HepG2 (cell line): ENCODE measurements at regions not wholly inside any gene's neighbourhood (a gene's known extent, or its start where the extent isn't known, plus 50 kb on each side); places are given as distances from the start of the nearest gene placed in this dataset.

Source experiments
- ELF1 ChIP-seq: sonication (generic); formaldehyde crosslinking; IDR thresholded peaks from 2 replicates; pipeline ENCODE4 v1.4.0; 2020; ENCODE audit warnings: missing genetic modification reagents
- EZH2 ChIP-seq: conservative IDR thresholded peaks from 2 replicates; pipeline ENCODE4 v1.6.1; 2012; ENCODE audit warnings: mild to moderate bottlenecking, low read depth, low read length, moderate library complexity
- IKZF4 ChIP-seq: sonication (generic); formaldehyde crosslinking; IDR thresholded peaks from 2 replicates; pipeline ENCODE4 v1.5.1; 2020; ENCODE audit warnings: borderline replicate concordance, mild to moderate bottlenecking, low read depth, missing genetic modification reagents; ENCODE audit errors: not compliant biosample characterization
- NONO ChIP-seq, 2 experiments: fragments of 450-650 bp in 1 of 2; sonication (generic) in 1 of 2; formaldehyde crosslinking in 1 of 2; IDR thresholded peaks in 1 of 2; conservative IDR thresholded peaks in 1 of 2; 2 replicates each; pipeline versions ENCODE4 v1.6.1 to v1.8.0; 2017 to 2022; ENCODE audit warnings: mild to moderate bottlenecking in 1 of 2, missing genetic modification reagents in 1 of 2, moderate library complexity in 1 of 2
- POLR2AphosphoS5 ChIP-seq: IDR thresholded peaks from 2 replicates; pipeline ENCODE4 v1.6.1; 2012; ENCODE audit warnings: low read depth, low read length
- SIN3A ChIP-seq: IDR thresholded peaks from 2 replicates; pipeline ENCODE4 v1.6.1; 2011; ENCODE audit warnings: low read depth, mild to moderate bottlenecking, control low read depth, low read length, borderline replicate concordance

- TF ChIP-seq ELF1 (CRISPR knock-in tag) (no peak), SIN3A (no peak), POLR2AphosphoS5 (no peak), EZH2 (no peak), IKZF4 (CRISPR knock-in tag) (no peak), NONO (IDR thresholded peaks at IDR 0.05) (no peak), NONO (CRISPR knock-in tag; conservative IDR thresholded peaks at IDR 0.05) (no peak)
Measured at GRCh38 chr2:145194673-145195072, 674.8 kb upstream of the ZEB2 start.
